ENCODE measurements at regions not wholly inside any gene's neighbourhood (a gene's known extent, or its start where the extent isn't known, plus 50 kb on each side); places are given as distances from the start of the nearest gene placed in this dataset.

- H3K4me1 ChIP-seq (ENCODE audit: insufficient read depth, poor library complexity, severe bottlenecking): no peaks in the 10 kb centered on the region
Measured at GRCh38 chr7:11252705-11253272, 279.1 kb downstream of the PHF14 start.

GRCh38 chr7:11256501-11256900 lies 282.8 kb downstream of the PHF14 start:
- no peak for TF ChIP-seq CTCF (IDR thresholded peaks at IDR 0.05; ENCODE audit: poor library complexity, severe bottlenecking)
- no peak for DNase-seq (ENCODE audit: low spot score)
- H3K27ac ChIP-seq (ENCODE audit: poor library complexity, severe bottlenecking): no peak overlapping the region

More at GRCh38 chr7:11252705-11253272, 279.1 kb downstream of the PHF14 start:
- ATAC-seq (ENCODE audit: low read depth) (no peak), DNase-seq (ENCODE audit: low spot score) (no peak)
- H3K36me3 ChIP-seq (ENCODE audit: low read depth): no peaks in the 10 kb centered on the region
- peaks cover 2% of the 10 kb centered on the region for H3K27me3 ChIP-seq (ENCODE audit: insufficient read depth, poor library complexity, severe bottlenecking)
- TF ChIP-seq CTCF (IDR thresholded peaks at IDR 0.05; ENCODE audit: poor library complexity, severe bottlenecking): no peak
- no peak overlapping the region for H3K4me3 ChIP-seq (ENCODE audit: severe bottlenecking)
- H3K9me3 ChIP-seq (ENCODE audit: severe bottlenecking): no peaks in the 10 kb centered on the region
- H3K27ac ChIP-seq (ENCODE audit: poor library complexity, severe bottlenecking): no peak overlapping the region

GRCh38 chr7:11261470-11261869 lies 287.8 kb downstream of the PHF14 start:
- Histone ChIP-seq H3K9me3 (ENCODE audit: severe bottlenecking) (no peaks in the 10 kb centered on the region), H3K4me1 (ENCODE audit: insufficient read depth, poor library complexity, severe bottlenecking) (no peaks in the 10 kb centered on the region), H3K27ac (ENCODE audit: poor library complexity, severe bottlenecking) (no peak overlapping the region), H3K36me3 (ENCODE audit: low read depth) (no peaks in the 10 kb centered on the region), H3K4me3 (ENCODE audit: severe bottlenecking) (no peak overlapping the region), H3K27me3 (ENCODE audit: insufficient read depth, poor library complexity, severe bottlenecking) (no peaks in the 10 kb centered on the region)
- no peak for TF ChIP-seq CTCF (IDR thresholded peaks at IDR 0.05; ENCODE audit: poor library complexity, severe bottlenecking)
- DNase-seq (ENCODE audit: low spot score) (no peak), ATAC-seq (ENCODE audit: low read depth) (peak; percentile 50; the same call in 2 of the 3 replicates)

More at GRCh38 chr7:11256501-11256900, 282.8 kb downstream of the PHF14 start:
- H3K36me3 ChIP-seq (ENCODE audit: low read depth): no peaks in the 10 kb centered on the region
- H3K27me3 ChIP-seq (ENCODE audit: insufficient read depth, poor library complexity, severe bottlenecking): no peaks in the 10 kb centered on the region
- no peaks in the 10 kb centered on the region for H3K9me3 ChIP-seq (ENCODE audit: severe bottlenecking)
- no peak for ATAC-seq (ENCODE audit: low read depth)
- no peak overlapping the region for H3K4me3 ChIP-seq (ENCODE audit: severe bottlenecking)
- H3K4me1 ChIP-seq (ENCODE audit: insufficient read depth, poor library complexity, severe bottlenecking): no peaks in the 10 kb centered on the region

- H3K36me3 ChIP-seq (ENCODE audit: low read depth): no peaks in the 10 kb centered on the region
- no peak overlapping the region for H3K4me3 ChIP-seq (ENCODE audit: severe bottlenecking)
- no peak for DNase-seq (ENCODE audit: low spot score)
- ATAC-seq (ENCODE audit: low read depth): no peak
- no peak overlapping the region for H3K27ac ChIP-seq (ENCODE audit: poor library complexity, severe bottlenecking)
- no peaks in the 10 kb centered on the region for H3K27me3 ChIP-seq (ENCODE audit: insufficient read depth, poor library complexity, severe bottlenecking)
- H3K9me3 ChIP-seq (ENCODE audit: severe bottlenecking): no peaks in the 10 kb centered on the region
- no peak for TF ChIP-seq CTCF (IDR thresholded peaks at IDR 0.05; ENCODE audit: poor library complexity, severe bottlenecking)
- H3K4me1 ChIP-seq (ENCODE audit: insufficient read depth, poor library complexity, severe bottlenecking): no peaks in the 10 kb centered on the region
Measured at GRCh38 chr7:11266101-11266500, 292.4 kb downstream of the PHF14 start.

GRCh38 chr7:11272352-11272751 lies 298.7 kb downstream of the PHF14 start:
- ATAC-seq (ENCODE audit: low read depth) (no peak), DNase-seq (ENCODE audit: low spot score) (no peak)
- no peak for TF ChIP-seq CTCF (IDR thresholded peaks at IDR 0.05; ENCODE audit: poor library complexity, severe bottlenecking)
- Histone ChIP-seq H3K9me3 (ENCODE audit: severe bottlenecking) (no peaks in the 10 kb centered on the region), H3K36me3 (ENCODE audit: low read depth) (no peaks in the 10 kb centered on the region), H3K27me3 (ENCODE audit: insufficient read depth, poor library complexity, severe bottlenecking) (no peaks in the 10 kb centered on the region), H3K27ac (ENCODE audit: poor library complexity, severe bottlenecking) (no peak overlapping the region), H3K4me3 (ENCODE audit: severe bottlenecking) (no peak overlapping the region), H3K4me1 (ENCODE audit: insufficient read depth, poor library complexity, severe bottlenecking) (no peaks in the 10 kb centered on the region)
